PC-9 (cell line): ENCODE measurements at regions not wholly inside any gene's neighbourhood (a gene's known extent, or its start where the extent isn't known, plus 50 kb on each side); places are given as distances from the start of the nearest gene placed in this dataset.
"Not testable (repeated sequence)": the region's sequence is repeated elsewhere in the genome, so short reads cannot be mapped to it uniquely, and the experiment has no call there.

Source experiments
- BruUV-seq: library from RNA; stranded (reverse); fragments of 400-500 nt; replicated peaks from 2 replicates; lab custom pipeline; 2021; lab: Mats Ljungman, UMichigan
- CTCF ChIA-PET: fragments of 300-600 bp; sonication (Branson Sonifier 250); formaldehyde crosslinking; loops from one replicate; lab custom pipeline; 2022; ENCODE audit warnings: antibody characterized with exemption; lab: Charles Lee
- POLR2A ChIA-PET: fragments of 300-600 bp; sonication (Branson Sonifier 250); formaldehyde crosslinking; loops from one replicate; lab custom pipeline; 2022; ENCODE audit warnings: antibody characterized with exemption; ENCODE audit not compliant: unreplicated experiment; lab: Charles Lee
- DNase-seq, 2 experiments: peaks; one replicate each; pipeline versions ENCODE4 v3.0.0 to v3.0.0-alpha.2; 2015 to 2022; ENCODE audit warnings: mixed read lengths in 1 of 2
- H2AFZ ChIP-seq: fragments of 200-600 bp; sonication (generic); 2 replicates; pipeline ENCODE4 v1.8.1; 2017; ENCODE audit warnings: antibody characterized with exemption
- H3F3A ChIP-seq: fragments of 200-600 bp; sonication (generic); 2 replicates; pipeline ENCODE4 v1.8.1; 2017; ENCODE audit warnings: antibody characterized with exemption, mild to moderate bottlenecking, low read depth; ENCODE audit not compliant: insufficient read depth
- H3K27ac ChIP-seq: fragments of 200-600 bp; sonication (generic); 2 replicates; pipeline ENCODE4 v1.6.1; 2016; ENCODE audit warnings: mixed run types
- H3K27me3 ChIP-seq: fragments of 200-600 bp; sonication (generic); 2 replicates; pipeline ENCODE4 v1.6.1; 2016; ENCODE audit warnings: low read depth, mixed run types; ENCODE audit not compliant: insufficient read depth
- H3K36me3 ChIP-seq: fragments of 200-600 bp; sonication (generic); 2 replicates; pipeline ENCODE4 v1.6.1; 2016; ENCODE audit warnings: low read depth, mixed run types
- H3K4me1 ChIP-seq: fragments of 200-600 bp; sonication (generic); replicated peaks from 2 replicates; pipeline ENCODE4 v1.6.1; 2016; ENCODE audit warnings: mixed run types; ENCODE audit not compliant: insufficient read depth
- H3K4me2 ChIP-seq: fragments of 200-600 bp; sonication (generic); 2 replicates; pipeline ENCODE4 v1.6.1; 2017; ENCODE audit warnings: mixed run types
- H3K4me3 ChIP-seq: fragments of 200-600 bp; sonication (generic); 2 replicates; pipeline ENCODE4 v1.6.1; 2016; ENCODE audit warnings: mixed run types
- H3K79me2 ChIP-seq: fragments of 200-600 bp; sonication (generic); 2 replicates; pipeline ENCODE4 v1.6.1; 2017; ENCODE audit warnings: low read depth, mixed run types
- H3K9me2 ChIP-seq: fragments of 200-600 bp; sonication (generic); 2 replicates; pipeline ENCODE4 v1.8.1; 2017; ENCODE audit warnings: mild to moderate bottlenecking; ENCODE audit not compliant: insufficient read depth
- H3K9me3 ChIP-seq: fragments of 200-600 bp; sonication (generic); 2 replicates; pipeline ENCODE4 v1.8.1; 2016; ENCODE audit warnings: low read depth; ENCODE audit not compliant: insufficient read depth
- H4K20me1 ChIP-seq: fragments of 200-600 bp; sonication (generic); 2 replicates; pipeline ENCODE4 v1.8.1; 2017; ENCODE audit not compliant: insufficient read depth
- CTCF ChIP-seq: fragments of 200-600 bp; sonication (generic); conservative IDR thresholded peaks from 2 replicates; pipeline ENCODE4 v1.6.1; 2017; ENCODE audit warnings: mixed run types, antibody characterized with exemption, mild to moderate bottlenecking, moderate library complexity
- intact Hi-C: fragments of 100-400 bp; cut with micrococcal nuclease; formaldehyde crosslinking; loops from one replicate; pipeline ENCODE4 v1.10.0; 2022; ENCODE audit not compliant: unreplicated experiment

- H2AFZ ChIP-seq, H3K79me2 ChIP-seq, H3K4me1 ChIP-seq, CTCF ChIA-PET, H3K4me3 ChIP-seq, H3K27me3 ChIP-seq, POLR2A ChIA-PET, H3K27ac ChIP-seq, H3K9me2 ChIP-seq, intact Hi-C loops, H3K4me2 ChIP-seq, BruUV-seq, H3K36me3 ChIP-seq, H3K9me3 ChIP-seq, H4K20me1 ChIP-seq, H3F3A ChIP-seq: not testable (repeated sequence)
- TF ChIP-seq CTCF: peak; percentile 79
- peak in 1 of 2 experiments; percentile 60 for DNase-seq
These were observed 241.8 kb upstream of the FRG2C start for GRCh38 chr3:75422101-75422945.

- H3K9me2 ChIP-seq, H3K9me3 ChIP-seq, H3K27ac ChIP-seq, H3F3A ChIP-seq, H3K27me3 ChIP-seq, DNase-seq, H3K79me2 ChIP-seq, POLR2A ChIA-PET, BruUV-seq, CTCF ChIA-PET, H4K20me1 ChIP-seq, H3K4me3 ChIP-seq, H3K4me2 ChIP-seq, H3K36me3 ChIP-seq, H3K4me1 ChIP-seq, H2AFZ ChIP-seq: not testable (repeated sequence)
- intact Hi-C loops: loop anchor here (5.0 kb wide), 1 partner anchor 233 kb away; no protein-coding TSS in a partner anchor
These were observed 238.7 kb upstream of the FRG2C start for GRCh38 chr3:75425379-75425778.

- CTCF ChIA-PET, H3K36me3 ChIP-seq, H3K27ac ChIP-seq, H3K9me3 ChIP-seq, H3K4me3 ChIP-seq, POLR2A ChIA-PET, H3K27me3 ChIP-seq, H3K79me2 ChIP-seq, H3K9me2 ChIP-seq, H3F3A ChIP-seq, H2AFZ ChIP-seq, H3K4me1 ChIP-seq, H4K20me1 ChIP-seq, BruUV-seq, DNase-seq, H3K4me2 ChIP-seq: not testable (repeated sequence)
- intact Hi-C loops: loop anchor here (5.0 kb wide), 1 partner anchor 235 kb away; no protein-coding TSS in a partner anchor
These were observed 236.6 kb upstream of the FRG2C start for GRCh38 chr3:75427486-75427885.

- H3K9me2 ChIP-seq, H2AFZ ChIP-seq, H3K79me2 ChIP-seq, DNase-seq, POLR2A ChIA-PET, BruUV-seq, H3F3A ChIP-seq, H3K9me3 ChIP-seq, H3K4me3 ChIP-seq, CTCF ChIA-PET, H3K27ac ChIP-seq, H3K36me3 ChIP-seq, H4K20me1 ChIP-seq, H3K4me2 ChIP-seq, H3K27me3 ChIP-seq: not testable (repeated sequence)
- intact Hi-C loops: loop anchor here (2.0 to 5.0 kb wide), 3 partner anchors 133 to 236 kb away; no protein-coding TSS in a partner anchor
- peaks cover 12% of the 10 kb centered on the region for H3K4me1 ChIP-seq
These were observed 236.2 kb upstream of the FRG2C start for GRCh38 chr3:75427906-75428305.
